Progenitor cell of endocrine pancreas (in vitro differentiated cells): ENCODE measurements at regions not wholly inside any gene's neighbourhood (a gene's known extent, or its start where the extent isn't known, plus 50 kb on each side); places are given as distances from the start of the nearest gene placed in this dataset.

ENCODE experiments used
- DNase-seq: peaks from one replicate; pipeline ENCODE4 v3.0.0; 2021; ENCODE audit warnings: low spot score; ENCODE audit not compliant: unreplicated experiment
- H3K27ac Mint-ChIP-seq: 2 replicates; pipeline ENCODE4 v1.8.0; 2021; ENCODE audit warnings: mild to moderate bottlenecking, moderate library complexity, mixed read lengths
- H3K27me3 Mint-ChIP-seq: 2 replicates; pipeline ENCODE4 v1.8.0; 2021; ENCODE audit warnings: mixed read lengths
- H3K36me3 Mint-ChIP-seq: 2 replicates; pipeline ENCODE4 v1.8.0; 2022; ENCODE audit warnings: mixed read lengths; ENCODE audit not compliant: insufficient read depth
- H3K4me1 Mint-ChIP-seq: 2 replicates; pipeline ENCODE4 v1.8.0; 2021; ENCODE audit warnings: low read depth, mixed read lengths
- H3K4me3 Mint-ChIP-seq: 2 replicates; pipeline ENCODE4 v1.8.0; 2021; ENCODE audit warnings: low read depth, mild to moderate bottlenecking, moderate library complexity, mixed read lengths
- H3K9me3 Mint-ChIP-seq: 2 replicates; pipeline ENCODE4 v1.8.0; 2021; ENCODE audit warnings: low read depth, mixed read lengths
- CTCF ChIP-seq: fragments of 200-600 bp; sonication (generic); IDR thresholded peaks from one replicate; pipeline ENCODE4 v1.5.0; 2021; ENCODE audit warnings: antibody characterized with exemption, mild to moderate bottlenecking; ENCODE audit not compliant: unreplicated experiment

- Mint-ChIP-seq H3K4me1 (no peaks in the 10 kb centered on the region), H3K27me3 (no peaks in the 10 kb centered on the region)
These were observed 298.9 kb upstream of the CBLB start for GRCh38 chr3:106167728-106168127.

GRCh38 chr3:106168962-106169750 is 300.3 kb upstream of the CBLB start:
- no peak for TF ChIP-seq CTCF
- H3K36me3 Mint-ChIP-seq: no peaks in the 10 kb centered on the region
- peaks cover 11% of the 10 kb centered on the region for H3K9me3 Mint-ChIP-seq
- DNase-seq: no peak
- no peaks in the 10 kb centered on the region for H3K27me3 Mint-ChIP-seq
- H3K4me1 Mint-ChIP-seq: no peaks in the 10 kb centered on the region
- no peak overlapping the region for H3K4me3 Mint-ChIP-seq
- H3K27ac Mint-ChIP-seq: no peak overlapping the region

More at GRCh38 chr3:106167728-106168127, 298.9 kb upstream of the CBLB start:
- Mint-ChIP-seq H3K27ac (no peak overlapping the region), H3K9me3 (peaks cover 24% of the 10 kb centered on the region), H3K36me3 (no peaks in the 10 kb centered on the region), H3K4me3 (no peak overlapping the region)
- DNase-seq: no peak
- TF ChIP-seq CTCF: no peak

- H3K4me1 Mint-ChIP-seq: no peaks in the 10 kb centered on the region
- H3K9me3 Mint-ChIP-seq: peaks cover 7% of the 10 kb centered on the region
- H3K36me3 Mint-ChIP-seq: no peaks in the 10 kb centered on the region
- no peak for TF ChIP-seq CTCF
- no peaks in the 10 kb centered on the region for H3K27me3 Mint-ChIP-seq
- DNase-seq: no peak
- H3K27ac Mint-ChIP-seq: no peak overlapping the region
- H3K4me3 Mint-ChIP-seq: no peak overlapping the region
These were observed 301.8 kb upstream of the CBLB start for GRCh38 chr3:106170636-106171035.

DNA sequence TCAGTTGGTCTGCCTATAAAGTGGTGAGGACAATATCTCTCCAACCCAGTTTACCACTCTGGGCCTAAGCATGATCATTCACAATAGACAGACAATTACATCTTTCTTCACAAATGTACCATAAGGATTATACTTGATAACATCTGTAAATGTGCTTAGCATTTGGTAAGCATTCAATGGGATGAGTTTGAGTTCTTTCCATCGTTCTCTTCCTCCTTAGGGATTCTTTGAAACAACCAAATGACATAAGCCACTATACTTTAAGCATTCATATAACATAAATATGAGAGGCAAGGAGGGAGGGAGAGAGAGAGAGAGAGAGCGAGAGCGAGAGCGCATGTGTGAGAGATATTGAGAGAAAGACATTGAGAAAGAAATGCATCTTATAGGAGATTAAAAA is 303.3 kb upstream of the CBLB start:
- TF ChIP-seq CTCF: no peak

GRCh38 chr3:106172780-106173179 is 304.0 kb upstream of the CBLB start:
- H3K9me3 Mint-ChIP-seq: no peaks in the 10 kb centered on the region
- no peaks in the 10 kb centered on the region for H3K36me3 Mint-ChIP-seq
- DNase-seq: no peak
- no peak for TF ChIP-seq CTCF
- H3K4me3 Mint-ChIP-seq: no peak overlapping the region
- no peaks in the 10 kb centered on the region for H3K4me1 Mint-ChIP-seq
- H3K27me3 Mint-ChIP-seq: no peaks in the 10 kb centered on the region
- no peak overlapping the region for H3K27ac Mint-ChIP-seq

More for the DNA sequence above, 303.3 kb upstream of the CBLB start:
- no peaks in the 10 kb centered on the region for H3K4me1 Mint-ChIP-seq
- no peak overlapping the region for H3K4me3 Mint-ChIP-seq
- H3K27ac Mint-ChIP-seq: no peak overlapping the region
- H3K9me3 Mint-ChIP-seq: no peaks in the 10 kb centered on the region
- no peaks in the 10 kb centered on the region for H3K36me3 Mint-ChIP-seq
- DNase-seq: no peak
- H3K27me3 Mint-ChIP-seq: no peaks in the 10 kb centered on the region
